Activated CD8-positive, alpha-beta memory T cell treated with anti-CD3 and anti-CD28 coated beads for 36 hours (primary cell): ENCODE measurements at regions not wholly inside any gene's neighbourhood (a gene's known extent, or its start where the extent isn't known, plus 50 kb on each side); places are given as distances from the start of the nearest gene placed in this dataset.

Source experiments
- CTCF ChIA-PET: fragments of 350-600 bp; sonication (Branson Sonifier 250); formaldehyde crosslinking; loops from one replicate; lab custom pipeline; 2021; ENCODE audit warnings: antibody characterized with exemption; lab: Charles Lee
- POLR2A ChIA-PET: fragments of 350-600 bp; sonication (Branson Sonifier 250); formaldehyde crosslinking; loops from one replicate; lab custom pipeline; 2021; ENCODE audit warnings: antibody characterized with exemption; lab: Charles Lee

DNA sequence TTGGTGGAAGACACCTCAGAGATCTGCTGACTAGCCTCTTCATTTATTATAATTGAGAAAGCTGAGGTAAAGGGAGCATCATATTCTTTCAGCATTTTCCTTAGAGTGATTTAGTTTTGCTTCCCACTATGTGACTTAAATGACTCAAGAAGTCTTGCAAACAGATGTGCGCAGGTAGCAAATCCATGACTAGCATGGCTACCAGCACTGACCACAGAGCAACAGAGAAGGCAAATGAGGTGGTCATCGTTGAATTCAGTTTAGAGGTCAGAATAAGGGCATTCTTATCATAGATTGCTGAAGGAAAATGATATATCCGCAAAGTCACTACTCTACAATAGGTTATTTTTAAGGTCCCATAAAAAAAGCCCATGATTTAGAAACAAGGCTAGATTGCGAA lies 162.2 kb downstream of the PIK3R1 start:
- POLR2A ChIA-PET = no interaction called here
- CTCF ChIA-PET = no interaction called here

DNA sequence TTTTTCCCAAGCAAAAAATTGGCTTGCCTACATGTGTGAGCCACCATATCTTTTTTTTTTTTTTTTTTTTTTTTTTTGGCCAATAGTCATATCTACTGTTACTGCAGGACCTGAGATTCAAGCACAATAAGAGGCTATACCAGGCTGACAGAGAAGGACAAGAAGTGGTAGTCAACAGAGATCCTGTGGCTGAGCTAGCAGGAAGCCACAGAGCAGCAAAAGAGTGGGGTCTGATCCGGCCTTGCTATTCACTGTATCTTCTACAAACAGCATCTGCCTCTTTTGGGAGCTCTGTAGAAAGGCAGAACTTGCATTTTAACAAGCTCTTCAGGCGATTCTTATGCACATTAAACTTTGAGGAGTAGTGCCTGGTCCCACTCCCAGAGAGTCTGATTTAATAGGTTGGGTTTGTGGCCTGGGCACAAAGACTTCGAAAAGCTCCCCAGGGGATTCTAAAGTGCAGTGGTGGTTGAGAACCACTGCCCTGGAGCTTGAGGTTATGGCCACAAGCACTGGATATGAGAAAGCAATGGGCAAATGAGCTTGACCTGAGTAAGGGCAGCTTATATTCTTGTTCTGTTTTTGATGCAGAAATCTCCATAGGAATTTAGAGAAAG lies 162.8 kb downstream of the PIK3R1 start:
- CTCF ChIA-PET = interaction anchor here (1.2 kb wide), 1 partner anchor 8 kb away, joined by 3 read pairs; no protein-coding TSS in a partner anchor
- POLR2A ChIA-PET = interaction anchor here (0.7 kb wide), 1 partner anchor 29 kb away, joined by 6 read pairs; no protein-coding TSS in a partner anchor

DNA sequence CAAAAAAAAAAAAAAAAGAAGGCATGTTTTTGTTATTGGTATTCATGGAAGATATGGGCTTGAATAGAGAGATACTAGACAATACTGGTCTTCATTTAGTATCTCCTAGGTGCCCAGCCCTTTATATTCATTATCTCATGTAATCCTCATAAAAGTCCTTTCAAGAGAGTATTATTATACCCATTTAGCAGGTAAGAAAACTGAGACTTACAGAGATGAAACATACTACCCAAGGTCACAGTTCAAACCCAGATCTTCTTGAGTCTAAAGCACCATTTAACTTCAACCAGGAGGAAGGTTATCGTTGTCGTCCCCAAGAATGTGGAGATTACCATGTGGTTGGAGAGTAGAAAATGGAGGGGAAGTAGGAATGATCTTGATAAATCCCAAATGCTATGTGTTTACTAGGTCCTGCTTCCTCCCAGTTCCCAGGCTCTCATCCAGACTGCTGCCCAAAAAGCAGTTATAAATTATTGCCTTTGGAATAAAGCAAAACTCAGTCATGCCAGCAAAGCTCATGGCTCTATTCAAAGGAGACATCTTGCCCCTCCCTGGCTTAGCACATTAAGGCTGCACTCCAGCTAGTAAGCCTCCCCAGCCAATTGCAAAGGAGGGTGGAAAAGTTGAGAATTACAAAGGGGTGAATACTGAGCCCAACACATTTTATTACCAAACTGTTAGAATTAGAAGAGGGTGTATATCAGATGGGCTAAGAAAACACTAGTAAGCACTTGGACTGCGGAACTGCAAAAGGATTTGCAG lies 163.9 kb downstream of the PIK3R1 start:
- POLR2A ChIA-PET = interaction anchor here (0.7 kb wide), 2 partner anchors 14 to 30 kb away, joined by 3 to 6 read pairs; no protein-coding TSS in a partner anchor
- CTCF ChIA-PET = interaction anchor here (0.6 to 1.2 kb wide), 2 partner anchors 9 to 32 kb away, joined by 3 read pairs; no protein-coding TSS in a partner anchor

DNA sequence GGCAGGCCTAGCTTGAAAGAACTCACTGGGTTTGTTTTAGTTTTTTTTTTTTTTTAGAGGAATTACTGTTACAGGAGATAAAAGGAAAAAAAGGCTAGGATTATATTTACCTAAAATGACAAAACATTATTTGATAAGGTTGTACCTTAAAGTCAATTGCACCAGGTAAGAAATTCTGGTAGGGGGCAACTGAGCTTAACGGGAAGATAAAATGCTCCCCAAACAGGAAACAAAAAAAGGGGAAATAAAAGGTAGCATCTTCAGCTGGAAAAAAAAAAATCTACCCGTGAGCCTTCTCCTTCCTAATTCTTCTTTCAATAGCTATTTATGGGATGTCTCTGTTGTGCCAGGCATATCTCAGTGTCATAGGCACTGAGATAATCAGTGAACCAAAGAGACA lies 164.5 kb downstream of the PIK3R1 start:
- CTCF ChIA-PET = interaction anchor here (0.7 kb wide), 1 partner anchor 67 kb away, joined by 3 read pairs; no protein-coding TSS in a partner anchor

DNA sequence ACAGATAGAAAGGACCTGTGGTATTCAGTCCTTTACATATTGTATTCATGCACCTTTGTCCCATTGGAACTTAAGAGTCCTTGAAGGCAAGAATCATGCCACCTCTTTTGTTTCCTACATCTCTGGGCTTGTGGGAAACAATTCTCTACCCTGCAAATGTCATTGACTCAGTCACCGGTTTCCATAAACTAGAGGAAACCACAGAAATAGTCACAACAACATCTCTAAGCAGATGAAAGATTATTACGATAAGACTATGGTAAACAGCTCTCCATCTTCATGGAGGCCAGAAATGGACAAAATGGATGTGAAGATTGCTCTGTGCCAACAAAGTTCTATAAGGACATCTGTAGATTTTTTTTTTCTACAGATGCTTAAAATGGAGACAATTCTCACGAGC lies 165.5 kb downstream of the PIK3R1 start:
- ChIA-PET POLR2A (no interaction called here), CTCF (no interaction called here)

More for the DNA sequence above, 164.5 kb downstream of the PIK3R1 start:
- POLR2A ChIA-PET = interaction anchor here (0.7 kb wide), 1 partner anchor 14 kb away, joined by 3 read pairs; no protein-coding TSS in a partner anchor

DNA sequence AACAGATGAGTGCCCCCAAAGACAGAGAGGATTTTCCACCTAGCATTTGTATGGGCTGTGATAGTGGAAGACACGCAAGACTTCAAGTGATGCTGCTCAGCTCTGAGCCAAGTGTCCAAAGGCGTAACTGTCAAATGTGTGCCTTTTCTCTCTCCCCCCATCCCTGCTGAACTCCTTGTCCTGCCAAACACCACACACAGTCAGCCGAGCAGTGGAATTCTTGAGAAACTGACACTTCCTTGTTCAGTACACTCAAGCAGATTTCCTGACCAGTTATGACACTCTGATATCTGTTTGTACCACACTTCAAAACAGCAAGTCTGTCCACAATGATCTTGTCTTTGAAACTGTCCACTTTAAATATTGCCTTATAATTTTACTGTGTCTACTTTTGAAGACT lies 166.4 kb downstream of the PIK3R1 start:
- POLR2A ChIA-PET = no interaction called here
- CTCF ChIA-PET = no interaction called here

DNA sequence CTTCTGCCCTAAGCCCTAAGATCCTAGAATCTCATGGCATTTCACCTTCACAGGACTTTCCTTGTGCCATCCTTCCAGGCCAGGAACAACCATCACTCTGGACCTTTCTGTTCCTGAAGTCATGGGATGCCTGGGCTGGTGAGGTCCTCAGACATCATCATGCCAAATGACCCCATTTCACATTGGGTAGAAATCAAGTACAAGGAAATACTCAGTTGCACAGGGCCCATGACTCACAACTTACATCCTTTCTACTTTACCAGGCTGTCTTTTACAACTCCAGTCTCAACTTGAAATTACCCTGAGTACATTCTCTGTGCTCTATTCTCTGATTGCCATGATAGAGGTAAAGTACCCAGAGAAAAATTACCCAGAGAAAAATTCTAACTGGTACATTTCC lies 167.1 kb downstream of the PIK3R1 start:
- ChIA-PET POLR2A (no interaction called here), CTCF (no interaction called here)

DNA sequence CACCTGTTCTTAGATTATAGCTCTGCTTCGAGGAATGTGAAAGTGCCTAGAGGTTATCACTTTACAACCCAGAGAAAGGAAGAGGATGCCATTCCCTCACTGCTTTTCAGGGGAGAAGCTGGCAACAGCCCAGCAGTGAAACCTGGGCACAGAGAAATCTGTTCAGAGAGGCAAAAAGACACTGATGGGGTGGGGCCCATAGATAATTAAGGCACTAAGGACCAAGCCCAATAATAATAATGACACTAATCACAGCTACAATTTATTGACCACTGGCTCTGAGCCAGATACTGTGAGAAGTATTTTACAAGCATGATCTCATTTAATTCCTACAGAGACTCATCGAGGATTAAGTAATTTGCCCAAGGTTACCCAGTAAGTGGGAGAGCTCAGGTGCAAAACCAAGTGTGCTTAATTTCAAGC lies 168.3 kb downstream of the PIK3R1 start:
- POLR2A ChIA-PET = no interaction called here
- CTCF ChIA-PET = no interaction called here

DNA sequence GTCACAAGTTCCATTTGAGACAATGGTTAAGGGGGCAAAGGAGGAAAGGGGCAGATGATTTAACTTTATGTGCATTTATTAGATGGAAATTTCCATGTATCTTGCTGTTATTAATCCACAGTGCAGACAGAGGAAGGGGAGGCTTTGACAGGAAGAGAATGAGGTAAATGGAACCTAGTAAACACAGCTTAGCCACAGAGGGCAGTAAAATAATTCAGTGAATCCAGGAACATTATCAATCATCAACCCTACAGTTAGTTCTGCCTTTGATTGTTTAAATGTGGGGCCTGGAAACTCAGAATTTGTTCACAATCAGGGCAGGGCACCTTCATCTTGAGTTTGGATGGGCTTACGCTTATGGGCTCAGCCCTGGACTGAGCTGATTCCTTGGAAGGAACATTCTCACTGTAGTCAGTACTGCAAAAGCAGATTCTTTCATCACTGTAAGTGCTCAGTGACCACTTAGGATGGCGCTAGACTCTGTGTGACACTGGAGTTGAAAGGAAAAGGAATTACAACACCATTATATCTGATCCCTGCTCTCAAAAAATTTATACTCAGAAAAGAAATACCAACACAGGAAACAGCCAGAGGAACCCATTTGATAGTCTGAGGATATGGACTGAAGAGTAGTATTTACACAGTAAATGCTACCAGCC lies 169.5 kb downstream of the PIK3R1 start:
- ChIA-PET POLR2A (no interaction called here), CTCF (interaction anchor here (0.5 kb wide), 1 partner anchor 82 kb away, joined by 3 read pairs; no protein-coding TSS in a partner anchor)

DNA sequence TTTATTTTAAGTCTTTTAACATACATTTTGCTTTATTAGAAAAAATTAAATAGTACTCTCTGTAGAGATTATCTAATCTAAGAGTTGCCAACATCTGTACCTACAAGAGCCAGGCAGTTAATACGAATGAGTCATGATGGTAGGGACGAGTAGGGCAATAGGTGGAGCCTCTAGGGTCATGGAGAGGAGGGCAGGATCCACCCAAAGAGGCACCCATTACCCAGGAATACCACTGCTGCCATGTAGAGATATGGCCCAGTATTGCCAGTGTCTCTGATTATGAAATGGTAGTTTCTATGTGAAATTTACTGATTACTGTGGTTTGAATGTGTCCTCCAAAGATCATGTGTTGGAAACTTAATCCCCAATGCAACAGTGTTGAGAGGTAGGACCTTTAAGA lies 170.4 kb downstream of the PIK3R1 start:
- CTCF ChIA-PET = interaction anchor here (1.0 kb wide), 1 partner anchor 9 kb away, joined by 3 read pairs; no protein-coding TSS in a partner anchor
- POLR2A ChIA-PET = no interaction called here

DNA sequence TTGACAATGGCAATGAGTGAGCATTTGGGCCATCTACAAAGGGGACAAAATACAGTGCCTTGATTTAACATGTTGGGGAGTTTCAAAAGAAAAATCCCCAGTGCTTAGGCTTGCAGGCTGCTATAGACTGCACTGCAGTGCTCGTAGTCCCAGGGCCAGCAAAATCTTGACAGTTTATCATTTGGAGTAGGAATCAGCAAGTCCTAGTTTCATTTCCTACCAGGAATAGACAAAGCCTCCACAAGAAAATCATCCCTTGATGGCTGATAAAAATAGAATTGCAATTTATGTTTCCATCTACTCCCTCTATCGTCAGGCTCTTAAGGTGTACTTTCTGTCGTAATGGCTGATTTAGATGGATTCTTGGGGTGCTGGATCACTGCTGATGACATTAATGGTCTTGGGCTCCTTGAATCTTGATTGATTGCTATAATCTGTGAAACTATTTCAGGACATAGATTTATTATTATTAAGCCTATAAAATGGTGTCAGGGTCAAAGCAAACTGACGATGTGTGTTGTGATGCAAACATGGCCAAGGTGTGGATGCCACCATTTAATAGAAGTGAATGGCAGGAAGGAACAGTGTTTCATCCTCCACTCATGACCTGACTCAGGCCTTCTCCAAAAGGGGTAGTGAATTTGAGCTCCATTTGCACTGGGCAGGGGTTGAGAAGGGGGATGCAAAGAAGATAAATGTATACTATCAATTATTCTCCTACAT lies 171.7 kb downstream of the PIK3R1 start:
- POLR2A ChIA-PET = no interaction called here
- CTCF ChIA-PET = interaction anchor here (1.0 kb wide), 1 partner anchor 8 kb away, joined by 3 read pairs; no protein-coding TSS in a partner anchor

DNA sequence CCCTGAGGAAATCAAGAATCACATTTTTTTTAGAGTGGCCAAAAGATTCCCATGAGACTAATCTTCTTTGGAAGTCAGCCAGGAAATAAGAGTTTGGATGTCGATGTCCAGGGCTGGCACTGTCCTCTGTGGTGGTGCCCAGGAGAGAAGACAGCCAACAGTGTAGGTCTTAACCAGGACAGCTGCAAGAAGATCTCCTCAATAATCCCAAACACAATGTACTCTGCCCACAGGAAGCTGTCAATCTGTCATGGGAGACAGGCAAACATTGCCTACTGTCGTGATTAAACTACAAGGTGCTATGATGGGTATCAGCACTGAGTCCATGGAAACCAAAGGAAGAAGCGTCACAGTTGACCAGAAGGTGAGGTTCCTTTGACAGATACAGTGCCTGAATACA lies 174.1 kb downstream of the PIK3R1 start:
- ChIA-PET POLR2A (no interaction called here), CTCF (no interaction called here)

DNA sequence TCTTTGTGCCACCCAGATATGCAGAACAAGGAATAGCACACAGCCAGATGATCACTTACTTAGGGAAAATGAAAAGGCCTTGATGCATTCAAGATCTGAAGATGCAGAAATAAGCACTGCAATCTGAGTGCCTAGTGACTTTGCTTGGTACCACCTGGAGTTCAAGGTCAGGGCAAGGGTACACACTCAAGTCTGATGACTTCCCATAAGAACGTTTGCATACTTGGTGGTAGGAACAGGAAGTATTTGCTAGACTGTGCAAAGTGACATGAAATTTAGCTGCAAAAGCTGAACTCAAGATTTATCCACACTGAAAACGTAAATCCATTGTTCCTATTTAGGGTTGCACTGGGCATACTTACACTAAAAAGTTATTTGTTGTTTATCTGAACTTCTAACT lies 177.1 kb downstream of the PIK3R1 start:
- CTCF ChIA-PET = no interaction called here
- POLR2A ChIA-PET = no interaction called here

DNA sequence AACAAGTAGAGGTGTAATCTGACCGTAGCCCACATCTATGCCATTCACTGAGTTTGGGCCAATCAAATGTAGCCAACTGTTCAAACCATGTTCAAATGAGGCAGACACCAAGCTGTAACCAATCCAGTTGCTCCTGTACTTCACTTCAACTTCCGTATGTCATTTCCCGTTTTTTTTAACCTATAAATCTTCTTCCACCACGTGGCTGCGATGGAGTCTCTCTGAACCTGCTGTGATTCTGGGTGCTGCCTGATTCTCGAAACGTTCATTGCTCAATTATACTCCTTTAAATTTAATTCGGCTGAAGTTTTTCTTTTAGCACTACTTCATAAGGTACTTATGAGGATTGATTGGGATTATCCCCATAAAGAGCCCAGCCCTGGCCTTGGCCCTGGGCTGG lies 179.7 kb downstream of the PIK3R1 start:
- ChIA-PET CTCF (interaction anchor here (1.0 to 1.1 kb wide), 2 partner anchors 9 to 11 kb away, joined by 3 read pairs; no protein-coding TSS in a partner anchor), POLR2A (no interaction called here)

DNA sequence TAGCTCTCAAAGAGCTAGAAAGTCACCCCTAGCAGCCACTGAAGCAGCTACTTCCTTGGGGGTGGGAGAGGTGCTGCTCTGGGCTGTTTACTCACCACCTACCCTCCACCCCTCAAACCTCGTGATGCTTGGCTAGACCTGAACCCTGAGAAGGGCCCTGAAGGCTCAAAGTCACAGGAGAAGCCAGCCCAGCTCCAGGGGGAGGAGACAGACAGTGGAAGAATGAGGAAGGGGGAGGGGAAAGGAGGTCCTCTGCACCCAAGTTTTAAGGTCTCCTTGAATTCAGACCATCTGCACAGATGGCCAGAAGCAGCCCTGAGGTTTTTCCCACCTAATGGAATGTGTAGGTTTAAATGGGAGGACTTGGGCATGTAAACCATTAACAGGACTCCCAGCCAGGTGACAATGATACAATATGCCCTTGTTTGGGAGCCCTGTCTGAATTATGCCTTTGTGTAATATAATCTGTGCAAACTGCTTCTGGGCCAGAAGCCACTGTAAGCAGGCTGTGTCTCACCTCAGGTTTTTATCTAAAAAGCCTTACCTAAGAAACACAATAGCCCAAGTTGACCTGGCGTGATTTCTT lies 180.5 kb downstream of the PIK3R1 start:
- ChIA-PET CTCF (interaction anchor here (1.0 to 1.1 kb wide), 2 partner anchors 10 kb away, joined by 3 read pairs; no protein-coding TSS in a partner anchor), POLR2A (no interaction called here)

DNA sequence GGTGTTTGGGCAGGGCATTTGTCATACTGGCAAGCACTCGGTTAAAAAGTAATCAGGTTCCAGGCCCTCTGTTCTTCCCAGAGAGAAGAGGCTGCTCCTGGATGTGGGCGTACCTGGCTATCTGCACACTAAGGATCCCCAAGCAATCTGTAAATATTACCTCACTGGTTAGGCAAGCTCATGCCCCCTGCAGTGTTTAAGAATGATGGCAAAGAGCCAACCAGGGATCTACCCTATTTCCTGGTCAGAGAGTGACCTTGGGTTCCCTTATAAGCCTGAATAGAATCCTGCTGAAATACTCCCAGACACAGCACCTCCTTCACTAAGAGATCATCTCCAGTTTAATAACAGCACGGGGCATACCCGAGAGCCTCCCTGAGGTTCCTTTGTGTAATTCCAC lies 181.2 kb downstream of the PIK3R1 start:
- CTCF ChIA-PET = no interaction called here
- POLR2A ChIA-PET = no interaction called here

DNA sequence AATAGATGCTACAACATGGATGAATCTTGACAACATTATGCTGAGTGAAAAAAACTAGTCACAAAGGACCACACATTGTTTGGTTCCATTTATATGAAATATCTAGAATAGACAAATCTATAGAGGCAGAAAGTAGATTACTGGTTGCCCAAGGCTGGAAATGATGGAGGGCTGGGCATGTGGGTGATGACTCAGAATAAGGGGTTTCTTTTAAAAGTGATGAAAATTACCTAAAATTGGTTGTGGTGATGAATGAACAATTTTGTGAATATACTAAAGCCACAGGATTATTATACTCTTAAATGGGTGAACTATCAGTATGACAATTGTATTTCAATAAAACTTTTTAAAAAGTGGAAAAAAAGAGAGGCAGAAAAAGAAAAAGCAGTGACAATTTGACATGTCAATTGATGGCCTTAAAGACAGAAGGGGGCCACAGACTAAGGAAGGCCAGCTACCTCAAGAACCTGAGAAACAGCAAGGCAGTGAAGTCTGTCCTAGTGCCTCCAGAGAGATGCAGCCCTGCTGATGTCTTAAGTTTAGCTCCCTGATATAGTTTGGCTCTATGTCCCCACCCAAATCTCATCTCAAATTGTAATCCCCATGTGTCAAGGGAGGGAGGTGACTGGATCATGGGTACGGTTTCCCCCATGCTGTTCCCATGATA lies 182.7 kb downstream of the PIK3R1 start:
- POLR2A ChIA-PET = no interaction called here
- CTCF ChIA-PET = no interaction called here

DNA sequence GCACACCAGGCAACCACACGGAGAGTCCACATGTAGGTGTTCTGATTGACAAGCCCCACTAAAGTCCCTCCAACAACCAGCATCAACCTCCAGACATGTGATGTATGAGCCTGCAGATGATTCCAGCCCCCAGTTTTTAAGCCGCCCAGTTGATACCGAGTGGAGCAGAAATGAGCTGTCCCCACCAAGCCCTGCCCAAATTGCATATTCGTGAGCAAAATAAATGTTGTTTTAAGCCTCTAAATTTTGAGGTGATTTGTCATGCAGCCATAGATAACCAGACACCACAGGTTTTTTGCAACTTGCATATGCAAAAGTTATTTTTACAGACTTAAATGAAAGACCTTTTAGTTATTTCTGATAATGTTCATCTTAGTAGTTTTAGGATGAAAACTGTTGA lies 187.7 kb downstream of the PIK3R1 start:
- ChIA-PET CTCF (no interaction called here), POLR2A (no interaction called here)
